Epithelial cell of proximal tubule (primary cell): ENCODE measurements at regions not wholly inside any gene's neighbourhood (a gene's known extent, or its start where the extent isn't known, plus 50 kb on each side); places are given as distances from the start of the nearest gene placed in this dataset.

Source experiments
- DNase-seq: peaks from one replicate; pipeline ENCODE4 v3.0.0-alpha.2; 2011; ENCODE audit warnings: low read depth
- H3K4me3 ChIP-seq: 2 replicates; pipeline ENCODE4 v1.5.1; 2011; ENCODE audit warnings: low read depth, mild to moderate bottlenecking, low read length
- CTCF ChIP-seq: conservative IDR thresholded peaks from 2 replicates; pipeline ENCODE4 v1.5.1; 2012; ENCODE audit warnings: low read depth, mild to moderate bottlenecking, low read length

- TF ChIP-seq CTCF = no peak
- DNase-seq = no peak
- no peak overlapping the region for H3K4me3 ChIP-seq
These were observed 299.6 kb upstream of the STXBP5 start for GRCh38 chr6:146904596-146904995.

GRCh38 chr6:146905181-146905704 is 299.0 kb upstream of the STXBP5 start:
- DNase-seq = no peak
- no peak overlapping the region for H3K4me3 ChIP-seq
- TF ChIP-seq CTCF = no peak

- TF ChIP-seq CTCF = no peak
- no peak for DNase-seq
These were observed 295.4 kb upstream of the STXBP5 start for GRCh38 chr6:146908786-146909185.

GRCh38 chr6:146909376-146909775 is 294.8 kb upstream of the STXBP5 start:
- H3K4me3 ChIP-seq = no peak overlapping the region
- peak; percentile 66 for DNase-seq
- TF ChIP-seq CTCF = no peak

More at GRCh38 chr6:146908786-146909185, 295.4 kb upstream of the STXBP5 start:
- H3K4me3 ChIP-seq = no peak overlapping the region

GRCh38 chr6:146909886-146910285 is 294.3 kb upstream of the STXBP5 start:
- no peak for TF ChIP-seq CTCF
- DNase-seq = no peak
- no peak overlapping the region for H3K4me3 ChIP-seq

GRCh38 chr6:146910611-146911010 is 293.6 kb upstream of the STXBP5 start:
- no peak for TF ChIP-seq CTCF
- no peak overlapping the region for H3K4me3 ChIP-seq
- DNase-seq = no peak

GRCh38 chr6:146911635-146912215 is 292.5 kb upstream of the STXBP5 start:
- no peak for TF ChIP-seq CTCF
- H3K4me3 ChIP-seq = no peak overlapping the region
- no peak for DNase-seq
